Keratinocyte (primary cell): ENCODE measurements at regions not wholly inside any gene's neighbourhood (a gene's known extent, or its start where the extent isn't known, plus 50 kb on each side); places are given as distances from the start of the nearest gene placed in this dataset.

Source experiments
- DNase-seq: peaks from one replicate; pipeline ENCODE4 v3.0.0-alpha.2; 2011; ENCODE audit warnings: low read depth, missing footprints, low spot score
- FAIRE-seq: peaks from 2 replicates; lab custom pipeline; 2011; peaks lifted over from hg19 to GRCh38; lab: Jason Lieb, UNC
- H2AFZ ChIP-seq: 2 replicates; pipeline ENCODE4 v1.6.0; 2012; ENCODE audit warnings: low read length, control low read depth, inconsistent platforms; ENCODE audit not compliant: control insufficient read depth
- H3K27ac ChIP-seq: 2 replicates; pipeline ENCODE4 v1.5.1; 2011; ENCODE audit warnings: low read length; ENCODE audit not compliant: control insufficient read depth, insufficient read depth
- H3K27me3 ChIP-seq: 3 replicates; pipeline ENCODE4 v1.6.0; 2011; ENCODE audit warnings: low read length; ENCODE audit not compliant: control insufficient read depth, insufficient read depth; ENCODE audit errors: extremely low read depth
- H3K36me3 ChIP-seq, 2 experiments: 2 replicates in 1 of 2; 3 replicates in 1 of 2; pipeline ENCODE4 v1.5.1; 2011; ENCODE audit warnings: low read length in 2 of 2, mild to moderate bottlenecking in 1 of 2; ENCODE audit not compliant: control insufficient read depth in 2 of 2, insufficient read depth in 2 of 2; ENCODE audit errors: extremely low read depth in 1 of 2
- H3K4me1 ChIP-seq: 3 replicates; pipeline ENCODE4 v1.5.1; 2011; ENCODE audit warnings: low read length; ENCODE audit not compliant: control insufficient read depth, insufficient read depth; ENCODE audit errors: extremely low read depth
- H3K4me2 ChIP-seq: 3 replicates; pipeline ENCODE4 v1.6.0; 2011; ENCODE audit warnings: low read depth, low read length; ENCODE audit not compliant: control insufficient read depth, insufficient read depth; ENCODE audit errors: extremely low read depth
- H3K4me3 ChIP-seq, 3 experiments: fragments of 200-600 bp in 1 of 3; sonication (generic) in 1 of 3; 2 replicates in 2 of 3; 3 replicates in 1 of 3; pipeline ENCODE4 v1.5.1; 2011 to 2016; ENCODE audit warnings: low read length in 3 of 3, mild to moderate bottlenecking in 3 of 3, control low read depth in 2 of 3, inconsistent platforms in 1 of 3, low read depth in 1 of 3, mixed read lengths in 1 of 3, mixed run types in 1 of 3, moderate library complexity in 1 of 3; ENCODE audit not compliant: control insufficient read depth in 2 of 3, insufficient read depth in 2 of 3; ENCODE audit errors: extremely low read depth in 1 of 3
- H3K79me2 ChIP-seq: 2 replicates; pipeline ENCODE4 v1.6.0; 2012; ENCODE audit warnings: low read length; ENCODE audit not compliant: control insufficient read depth, insufficient read depth
- H3K9ac ChIP-seq: 3 replicates; pipeline ENCODE4 v1.6.0; 2011; ENCODE audit warnings: low read length; ENCODE audit not compliant: control insufficient read depth, insufficient read depth; ENCODE audit errors: extremely low read depth
- H3K9me1 ChIP-seq: 3 replicates; pipeline ENCODE4 v1.6.0; 2011; ENCODE audit warnings: low read length; ENCODE audit not compliant: control insufficient read depth, insufficient read depth; ENCODE audit errors: extremely low read depth
- H3K9me3 ChIP-seq: 2 replicates; pipeline ENCODE4 v1.5.1; 2012; ENCODE audit warnings: low read depth, low read length; ENCODE audit not compliant: control insufficient read depth
- H4K20me1 ChIP-seq: 3 replicates; pipeline ENCODE4 v1.6.0; 2011; ENCODE audit warnings: low read length; ENCODE audit not compliant: control insufficient read depth, insufficient read depth; ENCODE audit errors: extremely low read depth
- CTCF ChIP-seq, 3 experiments: IDR thresholded peaks in 1 of 3; conservative IDR thresholded peaks in 1 of 3; optimal IDR thresholded peaks in 1 of 3; 2 replicates in 2 of 3; 3 replicates in 1 of 3; pipeline versions ENCODE3 to v1.5.1; 2011; ENCODE audit warnings: low read length in 3 of 3, mild to moderate bottlenecking in 3 of 3, moderate library complexity in 2 of 3, control low read depth in 1 of 3, inconsistent platforms in 1 of 3; ENCODE audit not compliant: insufficient read depth in 2 of 3; ENCODE audit errors: extremely low read depth in 1 of 3
- EZH2 ChIP-seq: IDR thresholded peaks from one replicate; pipeline ENCODE4 v1.6.1; 2012; ENCODE audit warnings: inconsistent platforms, mild to moderate bottlenecking, low read length, moderate library complexity
- dilution Hi-C: fragments of 300-500 bp; cut with MboI; formaldehyde crosslinking; loops from one replicate; pipeline ENCODE4 v1.7.0; 2020; ENCODE audit warnings: low sequenced_read_pairs; ENCODE audit not compliant: extremely low pct_ligation_motif_present

- no peak overlapping the region for H3K4me2 ChIP-seq
- DNase-seq = no peak
- H3K4me1 ChIP-seq = no peaks in the 10 kb centered on the region
- no peak overlapping the region for H3K4me3 ChIP-seq
- H3K9me1 ChIP-seq = no peaks in the 10 kb centered on the region
- dilution Hi-C loops = no loop called here
- H3K9me3 ChIP-seq = no peaks in the 10 kb centered on the region
- no peak overlapping the region for H3K9ac ChIP-seq
- H3K27me3 ChIP-seq = no peaks in the 10 kb centered on the region
- H4K20me1 ChIP-seq = no peaks in the 10 kb centered on the region
- H2AFZ ChIP-seq = no peak overlapping the region
- no peak overlapping the region for H3K27ac ChIP-seq
- H3K36me3 ChIP-seq = no peaks in the 10 kb centered on the region
- TF ChIP-seq EZH2 (no peak), CTCF (optimal IDR thresholded peaks at IDR 0.05 in 1 of 3, IDR thresholded peaks at IDR 0.05 in 1 of 3, conservative IDR thresholded peaks at IDR 0.05 in 1 of 3; ENCODE audit: extremely low read depth in 1 of 3, insufficient read depth in 2 of 3, low read length in 3 of 3) (no peak)
- no peak for FAIRE-seq
- no peaks in the 10 kb centered on the region for H3K79me2 ChIP-seq
Observed at GRCh38 chr20:55014766-55015165, 539.4 kb downstream of the DOK5 start.

DNA sequence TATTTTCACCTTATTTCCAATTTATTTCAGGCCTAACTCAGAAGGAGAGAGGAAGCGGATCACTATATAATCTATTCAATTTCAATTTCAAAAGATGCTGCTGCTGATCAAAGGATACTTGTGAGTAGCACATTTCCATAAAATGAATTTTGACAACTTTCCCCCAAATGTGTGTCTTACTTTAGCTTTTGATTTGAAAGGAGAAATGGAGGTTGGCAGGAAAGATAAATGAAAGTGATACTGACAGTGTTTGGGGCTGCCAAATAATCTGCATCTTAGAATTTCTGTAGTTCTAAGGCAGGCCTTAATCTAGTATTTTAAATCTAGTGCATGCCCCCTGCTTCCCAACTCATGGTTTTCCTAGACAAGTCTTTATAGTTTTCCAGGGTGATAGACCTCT lies 535.4 kb downstream of the DOK5 start:
- Histone ChIP-seq H3K36me3 (no peaks in the 10 kb centered on the region), H3K4me1 (no peaks in the 10 kb centered on the region), H3K9ac (no peak overlapping the region), H3K9me1 (no peaks in the 10 kb centered on the region), H3K27ac (no peak overlapping the region), H3K79me2 (no peaks in the 10 kb centered on the region), H4K20me1 (no peaks in the 10 kb centered on the region), H3K9me3 (no peaks in the 10 kb centered on the region), H3K4me2 (no peak overlapping the region), H3K4me3 (no peak overlapping the region), H2AFZ (no peak overlapping the region), H3K27me3 (no peaks in the 10 kb centered on the region)
- no peak for TF ChIP-seq CTCF (optimal IDR thresholded peaks at IDR 0.05 in 1 of 3, IDR thresholded peaks at IDR 0.05 in 1 of 3, conservative IDR thresholded peaks at IDR 0.05 in 1 of 3; ENCODE audit: extremely low read depth in 1 of 3, insufficient read depth in 2 of 3, low read length in 3 of 3)
- no peak for TF ChIP-seq EZH2
- FAIRE-seq = no peak
- no peak for DNase-seq
- dilution Hi-C loops = no loop called here
